ENCODE measurements at regions not wholly inside any gene's neighbourhood (a gene's known extent, or its start where the extent isn't known, plus 50 kb on each side); places are given as distances from the start of the nearest gene placed in this dataset.

- TF ChIP-seq POLR2A (IDR thresholded peaks at IDR 0.05; ENCODE audit: low read depth, low read length) (no peak), POLR2AphosphoS5 (IDR thresholded peaks at IDR 0.05; ENCODE audit: low read depth, low read length) (no peak)
Observed at GRCh38 chr9:13427587-13427986, 148.1 kb upstream of the MPDZ start.

All from GM12892 (cell line).